ENCODE measurements at regions not wholly inside any gene's neighbourhood (a gene's known extent, or its start where the extent isn't known, plus 50 kb on each side); places are given as distances from the start of the nearest gene placed in this dataset.

DNA sequence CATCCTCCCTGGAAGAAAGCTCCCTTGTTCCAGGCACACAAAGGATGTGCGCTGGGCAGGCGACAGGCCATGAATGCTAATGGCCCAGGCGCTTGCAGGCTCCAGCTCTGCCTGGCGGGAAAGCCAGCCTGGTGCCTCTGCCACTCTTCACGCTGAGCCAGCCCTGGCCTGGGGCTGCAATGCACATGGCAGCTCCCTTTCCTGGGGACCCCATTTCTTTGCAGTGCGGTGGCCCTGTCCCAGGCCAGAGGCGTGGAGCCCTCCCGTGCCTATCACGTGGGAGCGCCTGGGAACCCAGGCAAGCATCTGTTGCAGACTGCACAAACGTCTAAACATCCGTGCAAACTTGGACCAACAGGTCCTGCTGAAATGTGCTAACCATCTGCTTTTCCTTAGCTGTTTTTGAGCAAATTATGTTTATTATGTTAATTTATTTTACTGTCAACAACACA is 152.1 kb upstream of the LYZL2 start:
- TF ChIP-seq POLR2AphosphoS5 (IDR thresholded peaks at IDR 0.05; ENCODE audit: low read depth, low read length) (no peak), POLR2A (IDR thresholded peaks at IDR 0.05; ENCODE audit: low read depth, low read length) (no peak)
